ENCODE measurements at regions not wholly inside any gene's neighbourhood (a gene's known extent, or its start where the extent isn't known, plus 50 kb on each side); places are given as distances from the start of the nearest gene placed in this dataset.

DNA sequence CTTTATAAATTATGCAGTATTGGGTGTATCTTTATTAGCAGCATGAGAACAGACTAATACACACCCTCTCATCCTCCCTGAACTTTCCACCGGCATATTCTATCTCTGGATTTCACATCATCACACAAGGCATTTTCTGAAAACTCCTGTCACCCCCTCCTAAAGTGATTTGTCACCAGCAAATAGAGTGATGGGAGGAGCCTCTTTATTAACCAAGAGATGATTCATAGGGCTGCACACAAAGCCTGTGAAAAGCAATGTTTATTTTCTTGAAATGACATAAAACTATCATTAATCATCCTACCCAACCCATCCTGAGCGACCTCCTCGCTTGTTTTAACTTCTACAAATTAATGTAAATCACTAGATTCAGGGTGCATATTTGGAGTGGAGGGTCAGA is 394.7 kb upstream of the SULF2 start:
- Histone ChIP-seq H3K9me3 (ENCODE audit: insufficient read depth, low read depth, low read length) (peaks cover 4% of the 10 kb centered on the region; the same call in 1 of the 2 replicates), H3K4me2 (ENCODE audit: low read depth, low read length, poor library complexity, severe bottlenecking) (no peak overlapping the region), H3F3A (ENCODE audit: low read depth) (no peaks in the 10 kb centered on the region), H4K20me1 (ENCODE audit: insufficient read depth, low read length, poor library complexity, severe bottlenecking) (no peaks in the 10 kb centered on the region), H3K36me3 (ENCODE audit: insufficient read depth, low read length) (no peaks in the 10 kb centered on the region), H3K4me3 (ENCODE audit: low read length, poor library complexity, severe bottlenecking) (no peak overlapping the region), H2AFZ (ENCODE audit: low read length) (no peak overlapping the region), H3K9me2 (replicated peaks; ENCODE audit: low read depth, low read length) (no peaks in the 10 kb centered on the region), H3K79me2 (ENCODE audit: insufficient read depth, low read length) (no peaks in the 10 kb centered on the region), H3K27me3 (ENCODE audit: insufficient read depth, low read length, poor library complexity, severe bottlenecking) (no peaks in the 10 kb centered on the region), H3K9ac (ENCODE audit: low read depth, low read length, poor library complexity, severe bottlenecking) (no peak overlapping the region), H3K4me1 (ENCODE audit: insufficient read depth, low read length, poor library complexity, severe bottlenecking) (no peaks in the 10 kb centered on the region)
- TF ChIP-seq, protein P1, sequence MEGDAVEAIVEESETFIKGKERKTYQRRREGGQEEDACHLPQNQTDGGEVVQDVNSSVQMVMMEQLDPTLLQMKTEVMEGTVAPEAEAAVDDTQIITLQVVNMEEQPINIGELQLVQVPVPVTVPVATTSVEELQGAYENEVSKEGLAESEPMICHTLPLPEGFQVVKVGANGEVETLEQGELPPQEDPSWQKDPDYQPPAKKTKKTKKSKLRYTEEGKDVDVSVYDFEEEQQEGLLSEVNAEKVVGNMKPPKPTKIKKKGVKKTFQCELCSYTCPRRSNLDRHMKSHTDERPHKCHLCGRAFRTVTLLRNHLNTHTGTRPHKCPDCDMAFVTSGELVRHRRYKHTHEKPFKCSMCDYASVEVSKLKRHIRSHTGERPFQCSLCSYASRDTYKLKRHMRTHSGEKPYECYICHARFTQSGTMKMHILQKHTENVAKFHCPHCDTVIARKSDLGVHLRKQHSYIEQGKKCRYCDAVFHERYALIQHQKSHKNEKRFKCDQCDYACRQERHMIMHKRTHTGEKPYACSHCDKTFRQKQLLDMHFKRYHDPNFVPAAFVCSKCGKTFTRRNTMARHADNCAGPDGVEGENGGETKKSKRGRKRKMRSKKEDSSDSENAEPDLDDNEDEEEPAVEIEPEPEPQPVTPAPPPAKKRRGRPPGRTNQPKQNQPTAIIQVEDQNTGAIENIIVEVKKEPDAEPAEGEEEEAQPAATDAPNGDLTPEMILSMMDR (conservative IDR thresholded peaks at IDR 0.05; ENCODE audit: low read length) = no peak
- TF ChIP-seq EZH2phosphoT487 (IDR thresholded peaks at IDR 0.05; ENCODE audit: borderline replicate concordance) = no peak

DNA sequence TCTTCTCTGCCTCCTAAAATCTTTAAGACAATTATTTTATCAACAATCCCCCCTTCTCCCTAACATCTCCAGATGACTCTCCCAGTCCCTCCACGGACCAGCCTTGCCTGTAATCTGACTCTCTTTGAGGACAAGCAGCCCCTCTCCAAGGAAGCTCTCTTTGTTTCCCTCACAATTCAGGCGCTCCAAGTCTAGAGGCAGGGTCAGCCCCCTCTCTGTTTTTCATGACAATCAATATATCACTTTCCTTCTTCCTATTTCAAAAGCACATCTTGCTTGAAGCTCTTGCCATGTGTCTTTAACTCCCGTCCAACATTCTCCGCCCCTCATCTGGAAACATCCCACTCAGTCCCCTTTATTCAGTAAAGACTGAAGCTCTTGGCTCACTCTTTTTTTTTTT is 393.4 kb upstream of the SULF2 start:
- Histone ChIP-seq H3K79me2 (ENCODE audit: insufficient read depth, low read length) (no peaks in the 10 kb centered on the region), H3K4me3 (ENCODE audit: low read length, poor library complexity, severe bottlenecking) (no peak overlapping the region), H3K4me2 (ENCODE audit: low read depth, low read length, poor library complexity, severe bottlenecking) (no peak overlapping the region), H3K9ac (ENCODE audit: low read depth, low read length, poor library complexity, severe bottlenecking) (no peak overlapping the region), H2AFZ (ENCODE audit: low read length) (no peak overlapping the region), H3K9me2 (replicated peaks; ENCODE audit: low read depth, low read length) (no peaks in the 10 kb centered on the region), H3K4me1 (ENCODE audit: insufficient read depth, low read length, poor library complexity, severe bottlenecking) (no peaks in the 10 kb centered on the region), H3K9me3 (ENCODE audit: insufficient read depth, low read depth, low read length) (peaks cover 4% of the 10 kb centered on the region; the same call in 1 of the 2 replicates), H3K27me3 (ENCODE audit: insufficient read depth, low read length, poor library complexity, severe bottlenecking) (no peaks in the 10 kb centered on the region), H4K20me1 (ENCODE audit: insufficient read depth, low read length, poor library complexity, severe bottlenecking) (no peaks in the 10 kb centered on the region), H3F3A (ENCODE audit: low read depth) (no peaks in the 10 kb centered on the region), H3K36me3 (ENCODE audit: insufficient read depth, low read length) (no peaks in the 10 kb centered on the region)
- TF ChIP-seq EZH2phosphoT487 (IDR thresholded peaks at IDR 0.05; ENCODE audit: borderline replicate concordance) = no peak
- TF ChIP-seq, protein P1 (conservative IDR thresholded peaks at IDR 0.05; ENCODE audit: low read length) = no peak

DNA sequence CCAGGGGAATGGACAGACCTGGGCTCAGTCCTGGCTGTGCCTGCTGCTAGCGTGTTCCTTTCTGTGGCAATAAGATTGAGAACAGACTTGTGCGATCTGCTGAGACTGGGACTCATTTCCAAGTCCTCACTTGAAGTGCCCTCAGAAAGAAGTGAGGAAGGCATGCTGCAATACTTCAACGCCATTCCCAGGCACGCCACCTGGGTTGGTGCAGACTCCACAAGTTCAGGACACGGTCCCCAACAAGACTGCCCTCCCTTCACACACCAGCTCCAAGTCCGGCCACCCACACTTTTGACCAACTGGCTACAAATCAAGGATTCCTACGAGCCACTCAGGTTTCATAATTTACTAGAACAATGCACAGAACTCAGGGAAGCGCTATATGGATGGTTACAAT is 391.8 kb upstream of the SULF2 start:
- 0 out of 2 replicates have a peak, but pooled peaks cover 2% of the 10 kb centered on the region for H3K9me3 ChIP-seq (ENCODE audit: insufficient read depth, low read depth, low read length)
- no peaks in the 10 kb centered on the region for H3F3A ChIP-seq (ENCODE audit: low read depth)
- TF ChIP-seq, protein P1 (conservative IDR thresholded peaks at IDR 0.05; ENCODE audit: low read length) = no peak
- no peak for TF ChIP-seq EZH2phosphoT487 (IDR thresholded peaks at IDR 0.05; ENCODE audit: borderline replicate concordance)
- no peaks in the 10 kb centered on the region for H4K20me1 ChIP-seq (ENCODE audit: insufficient read depth, low read length, poor library complexity, severe bottlenecking)
- H3K4me1 ChIP-seq (ENCODE audit: insufficient read depth, low read length, poor library complexity, severe bottlenecking) = no peaks in the 10 kb centered on the region
- H3K27me3 ChIP-seq (ENCODE audit: insufficient read depth, low read length, poor library complexity, severe bottlenecking) = no peaks in the 10 kb centered on the region
- H3K9me2 ChIP-seq (replicated peaks; ENCODE audit: low read depth, low read length) = no peaks in the 10 kb centered on the region
- H2AFZ ChIP-seq (ENCODE audit: low read length) = no peak overlapping the region
- no peaks in the 10 kb centered on the region for H3K36me3 ChIP-seq (ENCODE audit: insufficient read depth, low read length)
- H3K4me3 ChIP-seq (ENCODE audit: low read length, poor library complexity, severe bottlenecking) = no peak overlapping the region
- H3K4me2 ChIP-seq (ENCODE audit: low read depth, low read length, poor library complexity, severe bottlenecking) = no peak overlapping the region
- no peak overlapping the region for H3K9ac ChIP-seq (ENCODE audit: low read depth, low read length, poor library complexity, severe bottlenecking)
- H3K79me2 ChIP-seq (ENCODE audit: insufficient read depth, low read length) = no peaks in the 10 kb centered on the region
